ENCODE measurements at regions not wholly inside any gene's neighbourhood (a gene's known extent, or its start where the extent isn't known, plus 50 kb on each side); places are given as distances from the start of the nearest gene placed in this dataset.
"Not testable (repeated sequence)": the region's sequence is repeated elsewhere in the genome, so short reads cannot be mapped to it uniquely, and the experiment has no call there.

DNA sequence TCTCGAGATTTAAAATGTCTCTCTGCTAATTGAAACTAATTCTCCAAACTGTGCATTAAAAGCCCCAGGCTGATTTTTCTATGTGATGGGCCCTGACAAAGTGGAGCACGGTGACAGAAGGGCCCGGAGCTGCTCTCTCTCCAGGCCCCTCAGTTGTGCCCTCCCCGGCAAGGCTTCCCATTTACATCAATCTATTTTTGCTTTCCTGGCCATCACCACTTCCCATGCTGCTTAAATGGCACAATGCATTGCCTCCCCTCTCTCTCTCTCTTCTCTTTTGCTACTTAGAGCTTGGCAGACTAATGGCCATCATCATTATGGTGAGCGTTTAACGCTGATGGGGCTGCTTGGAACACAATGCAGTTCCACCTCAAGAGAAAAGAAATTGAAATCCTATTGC, 270.7 kb upstream of the DIO3 start:
- in situ Hi-C loops (cut with MboI; ENCODE audit: low sequenced_read_pairs), result no loop called here

DNA sequence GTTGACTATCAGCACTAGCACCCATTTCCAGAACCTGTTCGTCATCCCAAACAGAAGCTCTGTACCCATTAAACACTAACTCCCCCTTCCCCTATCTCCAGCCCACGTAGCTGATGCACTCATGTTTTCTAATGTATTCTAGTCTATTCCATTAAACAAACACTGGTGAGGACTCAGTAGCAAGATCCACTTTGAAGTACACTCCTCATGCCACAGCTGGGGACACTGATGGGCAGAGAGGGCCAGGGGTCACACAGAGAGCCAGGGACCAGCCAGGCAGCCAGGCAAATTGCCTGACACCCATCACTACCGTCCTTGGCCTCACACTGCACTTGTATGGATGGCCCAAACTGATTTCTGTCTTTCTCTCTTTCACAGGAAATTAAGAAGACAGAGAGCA, 269.9 kb upstream of the DIO3 start:
- in situ Hi-C loops (cut with MboI; ENCODE audit: low sequenced_read_pairs), result no loop called here

DNA sequence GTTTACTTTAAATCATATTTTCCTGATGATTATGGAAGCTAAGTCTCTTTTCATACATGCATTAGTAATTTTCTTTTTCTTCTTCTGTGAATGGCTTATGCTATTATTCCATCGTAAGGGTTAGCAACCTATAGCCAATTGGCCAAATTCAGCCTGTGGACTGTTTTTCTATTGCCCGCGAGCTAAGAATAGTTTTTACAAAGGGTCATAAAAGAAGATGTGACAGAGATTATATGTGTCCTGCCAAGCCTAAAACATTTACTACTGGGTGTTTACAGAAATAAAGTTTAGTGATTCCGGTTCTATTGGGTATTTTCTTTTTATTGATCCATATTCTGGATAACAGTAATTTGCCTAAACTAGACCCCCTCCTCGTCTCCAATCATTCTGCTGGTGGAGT, 268.8 kb upstream of the DIO3 start:
- in situ Hi-C loops (cut with MboI; ENCODE audit: low sequenced_read_pairs), result no loop called here

DNA sequence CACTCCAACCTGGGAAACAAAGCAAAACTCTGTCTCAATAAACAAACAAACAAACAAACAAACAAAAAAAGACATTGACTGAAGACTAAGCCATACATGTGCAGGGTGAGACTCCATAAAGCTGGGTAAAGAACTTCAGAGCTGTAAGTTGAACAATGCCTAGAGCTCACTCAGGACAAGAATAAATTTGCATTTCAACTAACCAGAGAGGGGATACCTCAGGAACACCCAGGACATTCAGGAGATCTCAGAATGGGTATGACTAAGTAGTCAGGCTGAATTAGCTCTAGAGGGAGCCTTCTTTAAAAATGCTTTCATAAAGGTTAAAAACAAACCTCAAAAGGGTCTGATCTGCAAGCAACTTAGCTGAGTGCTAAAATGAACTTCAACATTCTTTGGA, 267.7 kb upstream of the DIO3 start:
- in situ Hi-C loops (cut with MboI; ENCODE audit: low sequenced_read_pairs), result no loop called here

DNA sequence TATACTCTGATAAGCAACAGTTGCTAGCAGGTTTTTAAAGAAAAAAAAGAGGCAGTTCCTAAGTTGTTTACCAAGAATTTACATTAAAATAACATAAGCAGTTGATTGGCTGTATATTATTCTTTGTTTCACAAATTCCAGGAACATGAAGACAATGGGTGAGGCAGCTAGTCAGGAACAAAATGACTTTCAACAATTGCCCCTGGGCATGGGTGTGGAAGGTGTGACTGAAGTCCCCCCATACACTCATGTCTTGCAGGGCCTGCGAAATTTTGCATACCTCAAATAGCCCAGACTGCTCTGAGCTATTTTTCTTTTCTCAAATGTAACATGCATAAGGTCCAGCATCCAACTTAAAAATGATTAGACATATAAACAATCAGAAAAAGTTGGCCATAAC, 267.2 kb upstream of the DIO3 start:
- in situ Hi-C loops (cut with MboI; ENCODE audit: low sequenced_read_pairs), result no loop called here

DNA sequence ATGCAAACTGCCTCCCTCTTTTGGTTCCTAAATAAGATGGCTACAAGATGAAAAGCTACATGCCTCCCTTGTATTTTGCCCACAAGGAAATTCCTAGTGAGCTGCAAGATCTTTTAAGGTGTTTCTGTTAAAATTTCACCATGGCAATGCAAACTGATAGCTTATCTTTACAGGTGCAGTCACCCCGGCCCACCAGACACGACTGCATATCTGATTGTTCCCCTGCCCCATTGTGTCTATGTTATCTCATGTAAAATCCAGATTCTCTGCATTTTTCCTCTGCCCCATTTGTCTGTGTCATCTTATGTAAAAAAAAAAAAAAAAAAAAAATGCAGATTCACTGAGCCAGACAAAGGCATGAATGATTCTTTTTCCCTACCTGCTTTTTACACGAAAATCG, 261.5 kb upstream of the DIO3 start:
- in situ Hi-C loops (cut with MboI; ENCODE audit: low sequenced_read_pairs), result not testable (repeated sequence)

GRCh38 chr14:101301011-101301410, 260.3 kb upstream of the DIO3 start:
- in situ Hi-C loops (cut with MboI; ENCODE audit: low sequenced_read_pairs), result no loop called here

- in situ Hi-C loops (cut with MboI; ENCODE audit: low sequenced_read_pairs), result not testable (repeated sequence)
Observed at GRCh38 chr14:101307162-101307561, 254.1 kb upstream of the DIO3 start.

DNA sequence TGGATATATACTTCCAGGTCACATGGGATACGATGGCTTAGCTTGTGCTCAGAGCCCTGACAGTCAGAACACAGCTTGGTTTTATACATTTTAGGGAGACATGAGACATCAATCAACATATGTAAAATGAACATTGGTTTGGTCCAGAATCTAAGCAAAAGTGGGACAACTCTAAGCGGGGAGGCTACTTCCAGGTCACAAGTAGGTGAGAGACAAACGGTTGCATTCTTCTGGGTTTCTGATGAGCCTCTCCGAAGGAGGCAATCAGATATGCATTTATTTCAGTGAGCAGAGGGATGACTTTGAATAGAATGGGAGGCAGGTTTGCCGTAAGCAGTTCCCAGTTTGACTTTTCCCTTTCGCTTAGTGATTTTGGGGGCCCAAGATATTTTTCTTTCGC, 250.1 kb upstream of the DIO3 start:
- in situ Hi-C loops (cut with MboI; ENCODE audit: low sequenced_read_pairs), result not testable (repeated sequence)

GRCh38 chr14:101313268-101313667, 248.0 kb upstream of the DIO3 start:
- in situ Hi-C loops (cut with MboI; ENCODE audit: low sequenced_read_pairs), result no loop called here

DNA sequence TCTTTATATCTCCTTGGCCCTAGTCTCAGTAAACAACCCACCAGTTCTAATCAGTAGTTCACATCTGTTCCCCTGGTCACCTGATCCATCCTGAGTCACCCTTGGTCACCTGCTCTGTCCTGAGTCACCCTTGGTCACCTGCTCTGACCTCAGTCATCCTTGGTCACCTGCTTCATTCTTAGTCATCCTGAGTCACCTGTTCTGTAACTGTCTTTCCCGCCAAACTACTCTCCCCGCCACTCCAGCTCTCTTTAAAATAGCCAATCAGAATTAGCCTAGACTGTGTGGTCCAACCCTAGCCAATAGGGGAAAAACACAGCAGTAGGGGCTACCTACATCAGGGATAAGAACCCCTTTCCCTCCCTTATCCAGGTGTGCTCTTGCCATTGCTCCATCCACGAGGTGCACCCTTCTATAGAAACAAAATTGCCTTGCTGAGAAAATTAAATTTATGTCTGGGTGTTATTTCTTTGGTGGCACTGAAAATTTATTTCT, 245.4 kb upstream of the DIO3 start:
- in situ Hi-C loops (cut with MboI; ENCODE audit: low sequenced_read_pairs), result no loop called here

GRCh38 chr14:101318271-101318670, 243.0 kb upstream of the DIO3 start:
- in situ Hi-C loops (cut with MboI; ENCODE audit: low sequenced_read_pairs), result no loop called here

GRCh38 chr14:101320396-101320795, 240.9 kb upstream of the DIO3 start:
- in situ Hi-C loops (cut with MboI; ENCODE audit: low sequenced_read_pairs), result no loop called here

GRCh38 chr14:101322223-101322622, 239.1 kb upstream of the DIO3 start:
- in situ Hi-C loops (cut with MboI; ENCODE audit: low sequenced_read_pairs), result no loop called here

GRCh38 chr14:101323111-101323510, 238.2 kb upstream of the DIO3 start:
- in situ Hi-C loops (cut with MboI; ENCODE audit: low sequenced_read_pairs), result no loop called here

DNA sequence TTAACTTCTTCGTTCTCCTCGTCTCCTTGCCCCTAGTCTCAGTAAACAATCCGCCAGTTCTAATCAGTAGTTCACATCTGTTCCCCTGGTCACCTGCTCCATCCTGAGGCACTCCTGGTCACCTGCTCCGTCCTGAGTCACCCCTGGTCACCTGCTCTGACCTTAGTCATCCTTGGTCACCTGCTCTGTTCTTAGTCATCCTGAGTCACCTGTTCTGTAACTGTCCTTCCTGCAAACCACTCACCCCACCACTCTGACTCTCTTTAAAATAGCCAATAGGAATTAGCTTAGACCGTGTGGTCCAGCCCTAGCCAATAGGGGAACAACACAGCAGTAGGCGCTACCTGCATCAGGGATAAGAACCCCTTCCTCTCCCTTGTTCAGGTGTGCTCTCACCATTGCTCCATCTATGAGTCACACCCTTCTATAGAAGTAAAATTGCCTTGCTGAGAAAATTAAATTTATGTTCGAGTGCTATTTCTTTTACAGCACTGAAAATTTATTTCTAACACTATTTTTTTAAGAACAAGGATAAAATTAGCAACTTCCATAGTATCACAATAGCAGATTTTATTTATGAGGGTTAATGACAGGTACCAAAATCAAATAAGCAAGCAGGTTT, 237.6 kb upstream of the DIO3 start:
- in situ Hi-C loops (cut with MboI; ENCODE audit: low sequenced_read_pairs), result not testable (repeated sequence)

GRCh38 chr14:101325319-101325718, 236.0 kb upstream of the DIO3 start:
- in situ Hi-C loops (cut with MboI; ENCODE audit: low sequenced_read_pairs), result no loop called here

GRCh38 chr14:101328412-101329028, 232.8 kb upstream of the DIO3 start:
- in situ Hi-C loops (cut with MboI; ENCODE audit: low sequenced_read_pairs), result no loop called here

DNA sequence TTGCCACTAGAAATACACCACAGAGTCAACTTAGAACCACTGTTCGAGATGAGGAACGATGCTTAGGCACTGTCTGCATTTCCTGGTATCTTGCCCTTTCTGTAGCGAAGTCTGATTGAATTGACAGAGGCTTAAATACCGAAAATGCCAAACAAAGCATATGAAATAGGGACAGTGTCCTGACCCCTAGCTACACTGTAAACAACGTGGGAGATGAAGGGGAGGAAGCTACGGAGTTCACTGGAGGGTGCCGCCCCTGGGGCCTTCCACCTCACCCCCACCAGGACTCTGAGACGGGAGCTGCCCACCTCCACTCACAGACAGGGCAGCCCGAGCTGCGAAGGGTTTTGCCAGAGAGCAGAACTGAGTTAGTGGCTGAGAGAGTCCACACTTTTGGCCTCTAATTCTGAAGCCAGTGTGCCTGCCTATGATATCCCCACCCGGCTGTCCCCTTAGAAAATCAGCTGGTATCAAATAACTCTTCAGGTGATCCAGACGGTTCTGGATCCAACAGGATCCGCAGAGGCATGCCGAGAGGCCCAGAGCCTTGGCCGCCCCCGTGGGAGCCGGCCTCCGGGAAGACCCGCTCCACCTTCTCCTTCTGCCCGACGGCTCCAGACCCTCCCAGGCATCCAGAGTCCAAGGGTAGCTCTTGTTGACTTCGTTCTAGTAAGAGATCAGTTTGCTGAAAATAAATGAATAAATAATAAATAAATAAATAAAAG, 230.7 kb upstream of the DIO3 start:
- in situ Hi-C loops (cut with MboI; ENCODE audit: low sequenced_read_pairs), result no loop called here

GRCh38 chr14:101331141-101331525, 230.2 kb upstream of the DIO3 start:
- in situ Hi-C loops (cut with MboI; ENCODE audit: low sequenced_read_pairs), result no loop called here

DNA sequence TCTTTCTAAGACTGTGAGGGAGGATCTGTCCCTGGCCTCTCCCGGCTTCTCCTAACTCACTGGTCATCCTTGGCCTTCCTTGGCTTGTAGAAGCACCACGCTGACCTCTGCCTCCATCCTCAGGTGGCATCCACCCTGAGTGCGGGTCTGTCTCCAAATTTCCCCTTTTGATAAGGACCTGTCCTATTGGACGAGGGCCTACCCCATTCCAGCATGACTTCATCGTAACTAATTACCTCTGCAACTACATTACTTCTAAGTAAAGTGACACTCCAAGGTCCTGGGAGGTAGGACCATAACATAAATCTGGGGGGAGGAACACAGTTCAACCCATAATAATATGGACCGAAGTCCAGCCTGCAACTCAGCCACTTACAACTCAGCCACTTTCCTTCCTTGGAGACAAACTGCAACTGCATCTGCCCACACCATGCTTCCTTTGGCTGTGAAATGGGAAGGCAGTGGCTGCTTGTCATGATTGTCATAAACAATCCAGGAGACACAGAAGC, 229.6 kb upstream of the DIO3 start:
- in situ Hi-C loops (cut with MboI; ENCODE audit: low sequenced_read_pairs), result no loop called here

DNA sequence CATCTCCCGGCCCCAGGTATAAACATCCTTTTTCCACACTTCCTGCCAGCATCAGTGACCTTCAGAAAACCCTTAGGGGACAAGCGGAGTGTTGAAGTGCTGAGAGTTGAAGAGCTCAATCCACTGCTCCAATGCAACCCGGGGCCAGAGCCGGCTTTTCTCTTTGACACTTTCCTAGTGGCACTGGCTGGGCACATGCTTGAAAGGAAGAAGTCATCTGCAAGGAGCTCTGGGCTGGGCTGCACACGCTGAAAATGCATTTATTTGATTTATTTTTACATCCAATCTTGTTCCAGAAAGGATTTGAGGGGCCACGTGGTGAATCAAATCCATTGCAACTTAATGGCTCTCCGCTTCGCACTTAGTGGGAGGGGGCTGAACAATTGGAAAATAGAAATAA, 229.0 kb upstream of the DIO3 start:
- in situ Hi-C loops (cut with MboI; ENCODE audit: low sequenced_read_pairs), result no loop called here

Measured in HL-60/S4 (cell line).